ENCODE measurements at regions not wholly inside any gene's neighbourhood (a gene's known extent, or its start where the extent isn't known, plus 50 kb on each side); places are given as distances from the start of the nearest gene placed in this dataset.

- TF ChIP-seq, protein P1, sequence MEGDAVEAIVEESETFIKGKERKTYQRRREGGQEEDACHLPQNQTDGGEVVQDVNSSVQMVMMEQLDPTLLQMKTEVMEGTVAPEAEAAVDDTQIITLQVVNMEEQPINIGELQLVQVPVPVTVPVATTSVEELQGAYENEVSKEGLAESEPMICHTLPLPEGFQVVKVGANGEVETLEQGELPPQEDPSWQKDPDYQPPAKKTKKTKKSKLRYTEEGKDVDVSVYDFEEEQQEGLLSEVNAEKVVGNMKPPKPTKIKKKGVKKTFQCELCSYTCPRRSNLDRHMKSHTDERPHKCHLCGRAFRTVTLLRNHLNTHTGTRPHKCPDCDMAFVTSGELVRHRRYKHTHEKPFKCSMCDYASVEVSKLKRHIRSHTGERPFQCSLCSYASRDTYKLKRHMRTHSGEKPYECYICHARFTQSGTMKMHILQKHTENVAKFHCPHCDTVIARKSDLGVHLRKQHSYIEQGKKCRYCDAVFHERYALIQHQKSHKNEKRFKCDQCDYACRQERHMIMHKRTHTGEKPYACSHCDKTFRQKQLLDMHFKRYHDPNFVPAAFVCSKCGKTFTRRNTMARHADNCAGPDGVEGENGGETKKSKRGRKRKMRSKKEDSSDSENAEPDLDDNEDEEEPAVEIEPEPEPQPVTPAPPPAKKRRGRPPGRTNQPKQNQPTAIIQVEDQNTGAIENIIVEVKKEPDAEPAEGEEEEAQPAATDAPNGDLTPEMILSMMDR (IDR thresholded peaks at IDR 0.05): no peak
- no peak for TF ChIP-seq POLR2A (IDR thresholded peaks at IDR 0.05)
Measured at GRCh38 chr1:30303387-30303786, 420.0 kb downstream of the MATN1 start.
